Activated naive CD4-positive, alpha-beta T cell treated with anti-CD3 and anti-CD28 coated beads, Interleukin-2, amount 10 ng/mL, durations not matched to agents 7 days and 5 days (primary cell): ENCODE measurements at regions not wholly inside any gene's neighbourhood (a gene's known extent, or its start where the extent isn't known, plus 50 kb on each side); places are given as distances from the start of the nearest gene placed in this dataset.

Source experiments
- CTCF ChIA-PET: fragments of 350-600 bp; sonication (Branson Sonifier 250); formaldehyde crosslinking; loops from one replicate; lab custom pipeline; 2021; ENCODE audit warnings: antibody characterized with exemption; lab: Charles Lee
- DNase-seq: peaks from one replicate; pipeline ENCODE4 v3.0.0-alpha.2; 2020
- H3K27ac Mint-ChIP-seq: one replicate; pipeline ENCODE4 v1.8.0; 2021; ENCODE audit warnings: mild to moderate bottlenecking, moderate library complexity, mixed read lengths
- H3K27me3 Mint-ChIP-seq: one replicate; pipeline ENCODE4 v1.8.0; 2021; ENCODE audit warnings: mild to moderate bottlenecking, mixed read lengths
- H3K36me3 Mint-ChIP-seq: one replicate; pipeline ENCODE4 v1.8.0; 2021; ENCODE audit warnings: mixed read lengths
- H3K4me1 Mint-ChIP-seq: one replicate; pipeline ENCODE4 v1.8.0; 2021; ENCODE audit warnings: mixed read lengths
- H3K4me3 Mint-ChIP-seq: one replicate; pipeline ENCODE4 v1.8.0; 2021; ENCODE audit warnings: mild to moderate bottlenecking, moderate library complexity, mixed read lengths
- H3K9me3 Mint-ChIP-seq: one replicate; pipeline ENCODE4 v1.8.0; 2021; ENCODE audit warnings: mixed read lengths

DNA sequence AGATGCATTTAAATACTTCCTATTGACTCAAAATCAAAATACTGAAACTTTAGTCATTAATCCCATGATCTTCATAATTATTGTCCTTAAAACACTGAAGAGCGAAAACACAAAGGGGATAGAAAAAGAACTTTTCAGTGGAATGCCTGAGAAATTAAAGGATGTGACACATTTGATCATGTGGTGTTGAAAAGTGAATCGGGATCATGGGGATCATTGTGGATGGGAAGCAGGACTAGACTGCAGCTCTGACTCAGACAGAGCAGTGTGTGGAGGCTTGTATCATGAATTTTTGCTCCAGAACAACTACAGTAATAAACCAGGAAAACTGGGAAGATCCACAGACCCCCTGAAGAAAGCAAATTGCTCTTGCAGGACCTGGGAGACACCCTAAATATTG, 161.1 kb upstream of the CXADR start:
- H3K27ac Mint-ChIP-seq, result no peak overlapping the region
- H3K4me1 Mint-ChIP-seq, result no peaks in the 10 kb centered on the region
- no peaks in the 10 kb centered on the region for H3K27me3 Mint-ChIP-seq
- peaks cover 7% of the 10 kb centered on the region for H3K9me3 Mint-ChIP-seq
- H3K4me3 Mint-ChIP-seq, result no peak overlapping the region
- no peak for DNase-seq
- no peaks in the 10 kb centered on the region for H3K36me3 Mint-ChIP-seq
- CTCF ChIA-PET, result no interaction called here

- Mint-ChIP-seq H3K27ac (no peak overlapping the region), H3K4me3 (no peak overlapping the region), H3K27me3 (no peaks in the 10 kb centered on the region), H3K9me3 (peaks cover 7% of the 10 kb centered on the region), H3K36me3 (no peaks in the 10 kb centered on the region), H3K4me1 (no peaks in the 10 kb centered on the region)
- CTCF ChIA-PET, result no interaction called here
- DNase-seq, result no peak
These were observed 159.7 kb upstream of the CXADR start for GRCh38 chr21:17352996-17353655.

DNA sequence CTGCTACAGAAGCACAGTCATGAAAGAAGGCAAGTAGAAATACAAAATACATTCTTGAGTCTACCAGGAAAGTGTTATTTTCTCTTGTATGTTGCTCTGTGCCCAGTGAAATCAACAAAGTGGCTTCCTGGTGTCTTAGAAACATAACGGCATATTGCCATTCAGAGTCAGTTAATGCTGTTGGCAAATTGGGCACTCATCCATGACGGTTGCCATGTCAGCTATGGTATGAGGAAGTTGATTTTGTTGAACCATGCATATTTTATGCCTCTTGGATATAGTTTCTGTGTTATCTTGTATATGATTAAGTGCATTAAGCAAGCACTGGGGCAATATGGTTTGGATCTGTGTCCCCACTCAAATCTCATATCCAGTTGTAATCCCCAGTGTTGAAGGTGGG, 153.1 kb upstream of the CXADR start:
- Mint-ChIP-seq H3K27me3 (no peaks in the 10 kb centered on the region), H3K27ac (no peak overlapping the region), H3K4me3 (no peak overlapping the region), H3K36me3 (no peaks in the 10 kb centered on the region), H3K9me3 (no peaks in the 10 kb centered on the region), H3K4me1 (no peaks in the 10 kb centered on the region)
- CTCF ChIA-PET, result no interaction called here
- DNase-seq, result no peak

GRCh38 chr21:17368748-17369363, 144.0 kb upstream of the CXADR start:
- Mint-ChIP-seq H3K4me3 (no peak overlapping the region), H3K27ac (no peak overlapping the region), H3K9me3 (no peaks in the 10 kb centered on the region), H3K4me1 (no peaks in the 10 kb centered on the region), H3K27me3 (no peaks in the 10 kb centered on the region), H3K36me3 (no peaks in the 10 kb centered on the region)
- no peak for DNase-seq
- CTCF ChIA-PET, result no interaction called here

- DNase-seq, result no peak
- no peaks in the 10 kb centered on the region for H3K4me1 Mint-ChIP-seq
- H3K36me3 Mint-ChIP-seq, result no peaks in the 10 kb centered on the region
- no peaks in the 10 kb centered on the region for H3K27me3 Mint-ChIP-seq
- no peak overlapping the region for H3K27ac Mint-ChIP-seq
- CTCF ChIA-PET, result no interaction called here
- no peaks in the 10 kb centered on the region for H3K9me3 Mint-ChIP-seq
- no peak overlapping the region for H3K4me3 Mint-ChIP-seq
These were observed 142.6 kb upstream of the CXADR start for GRCh38 chr21:17370263-17370662.

- H3K36me3 Mint-ChIP-seq, result no peaks in the 10 kb centered on the region
- DNase-seq, result no peak
- CTCF ChIA-PET, result interaction anchor here (0.7 kb wide), 1 partner anchor 554 kb away, joined by 3 read pairs; no protein-coding TSS in a partner anchor
- H3K4me1 Mint-ChIP-seq, result no peaks in the 10 kb centered on the region
- H3K27me3 Mint-ChIP-seq, result no peaks in the 10 kb centered on the region
- no peak overlapping the region for H3K4me3 Mint-ChIP-seq
- H3K9me3 Mint-ChIP-seq, result peaks cover 3% of the 10 kb centered on the region
- no peak overlapping the region for H3K27ac Mint-ChIP-seq
These were observed 141.9 kb upstream of the CXADR start for GRCh38 chr21:17370916-17371315.

DNA sequence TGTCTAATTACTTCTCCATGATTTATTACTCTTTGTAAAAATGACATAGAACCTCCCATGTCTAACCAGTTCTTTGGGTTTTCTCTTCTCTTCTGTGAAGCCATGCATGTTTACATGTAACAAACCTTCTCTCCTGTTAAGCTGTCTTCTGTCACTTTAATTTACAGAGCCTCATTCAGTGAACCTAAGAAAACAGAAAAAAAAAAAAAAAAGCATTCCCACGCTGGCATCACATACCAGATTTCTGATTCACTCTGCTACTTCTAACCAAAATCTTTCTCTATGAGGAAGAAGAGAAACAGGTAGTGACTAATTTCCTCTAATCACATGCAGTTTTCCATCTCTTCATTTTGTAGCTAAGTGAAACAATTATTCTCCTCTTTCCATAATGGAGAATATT, 141.4 kb upstream of the CXADR start:
- no peak overlapping the region for H3K27ac Mint-ChIP-seq
- no peak for DNase-seq
- no peaks in the 10 kb centered on the region for H3K4me1 Mint-ChIP-seq
- no peaks in the 10 kb centered on the region for H3K27me3 Mint-ChIP-seq
- no peak overlapping the region for H3K4me3 Mint-ChIP-seq
- peaks cover 3% of the 10 kb centered on the region for H3K9me3 Mint-ChIP-seq
- H3K36me3 Mint-ChIP-seq, result no peaks in the 10 kb centered on the region
- CTCF ChIA-PET, result interaction anchor here (0.7 kb wide), 1 partner anchor 553 kb away, joined by 3 read pairs; no protein-coding TSS in a partner anchor

GRCh38 chr21:17372200-17372599, 140.6 kb upstream of the CXADR start:
- Mint-ChIP-seq H3K36me3 (no peaks in the 10 kb centered on the region), H3K9me3 (peaks cover 3% of the 10 kb centered on the region), H3K4me1 (no peaks in the 10 kb centered on the region), H3K4me3 (no peak overlapping the region), H3K27me3 (no peaks in the 10 kb centered on the region), H3K27ac (no peak overlapping the region)
- DNase-seq, result no peak
- CTCF ChIA-PET, result no interaction called here

DNA sequence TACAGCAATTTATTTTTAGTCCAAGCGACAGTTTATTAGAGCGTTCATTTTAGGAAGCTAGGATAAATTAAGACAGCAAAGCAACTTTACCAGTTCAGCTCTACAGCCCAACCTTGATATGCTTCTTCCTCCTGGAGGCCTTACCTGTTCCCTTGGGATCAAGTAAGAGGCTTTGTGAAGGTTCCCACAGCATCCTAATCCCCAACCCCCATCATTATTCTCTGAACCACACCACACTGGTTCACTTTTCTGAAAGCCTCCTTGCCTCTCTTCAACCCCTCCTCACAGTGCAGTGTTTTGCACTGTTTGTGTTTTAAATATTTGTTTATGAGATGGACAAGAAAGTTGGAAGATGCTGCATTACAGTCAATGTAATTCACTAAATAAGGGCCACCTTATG, 126.3 kb upstream of the CXADR start:
- Mint-ChIP-seq H3K4me3 (no peak overlapping the region), H3K4me1 (no peaks in the 10 kb centered on the region), H3K27ac (no peak overlapping the region), H3K36me3 (no peaks in the 10 kb centered on the region), H3K27me3 (no peaks in the 10 kb centered on the region), H3K9me3 (no peaks in the 10 kb centered on the region)
- CTCF ChIA-PET, result interaction anchor here (0.8 to 7.2 kb wide), 14 partner anchors 12 to 536 kb away, joined by 3 to 68 read pairs (median 4); no protein-coding TSS in a partner anchor
- no peak for DNase-seq

DNA sequence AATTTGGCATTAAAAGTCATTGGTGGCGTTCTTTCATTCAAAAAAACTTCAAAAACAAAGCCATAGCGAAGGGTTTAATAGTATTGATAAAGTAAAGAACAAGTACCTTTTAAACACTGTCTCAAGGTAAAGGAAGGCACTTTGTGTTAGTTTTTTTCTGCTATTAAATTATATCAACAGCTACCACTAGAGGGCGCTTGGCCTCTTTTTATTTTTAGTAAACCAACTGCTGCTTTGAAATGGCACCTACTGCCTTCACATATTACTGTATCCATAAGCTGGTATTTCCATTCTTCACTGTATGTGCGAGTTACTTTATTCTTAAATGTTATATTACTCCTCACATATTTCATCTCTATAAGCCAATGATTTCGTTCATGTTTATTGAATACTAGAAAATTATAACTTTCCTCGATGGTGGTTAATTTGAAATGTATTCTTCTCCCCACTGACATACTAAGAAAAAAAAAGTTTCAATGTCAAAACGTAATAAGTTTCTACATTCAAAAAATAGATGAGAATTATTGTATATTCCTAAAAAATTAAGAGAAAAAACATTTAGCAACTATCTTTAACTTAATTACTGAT, 125.7 kb upstream of the CXADR start:
- DNase-seq, result peak; percentile 53
- Mint-ChIP-seq H3K27me3 (no peaks in the 10 kb centered on the region), H3K4me1 (no peaks in the 10 kb centered on the region), H3K9me3 (no peaks in the 10 kb centered on the region), H3K36me3 (no peaks in the 10 kb centered on the region), H3K4me3 (no peak overlapping the region), H3K27ac (no peak overlapping the region)
- CTCF ChIA-PET, result interaction anchor here (0.8 to 7.2 kb wide), 17 partner anchors 12 to 537 kb away, joined by 3 to 68 read pairs (median 4); no protein-coding TSS in a partner anchor

GRCh38 chr21:17388226-17388625, 124.6 kb upstream of the CXADR start:
- CTCF ChIA-PET, result interaction anchor here (1.0 to 7.2 kb wide), 4 partner anchors 124 to 536 kb away, joined by 3 to 68 read pairs (median 6); no protein-coding TSS in a partner anchor
- H3K27me3 Mint-ChIP-seq, result no peaks in the 10 kb centered on the region
- H3K36me3 Mint-ChIP-seq, result no peaks in the 10 kb centered on the region
- H3K4me1 Mint-ChIP-seq, result no peaks in the 10 kb centered on the region
- H3K27ac Mint-ChIP-seq, result no peak overlapping the region
- DNase-seq, result no peak
- no peak overlapping the region for H3K4me3 Mint-ChIP-seq
- no peaks in the 10 kb centered on the region for H3K9me3 Mint-ChIP-seq

DNA sequence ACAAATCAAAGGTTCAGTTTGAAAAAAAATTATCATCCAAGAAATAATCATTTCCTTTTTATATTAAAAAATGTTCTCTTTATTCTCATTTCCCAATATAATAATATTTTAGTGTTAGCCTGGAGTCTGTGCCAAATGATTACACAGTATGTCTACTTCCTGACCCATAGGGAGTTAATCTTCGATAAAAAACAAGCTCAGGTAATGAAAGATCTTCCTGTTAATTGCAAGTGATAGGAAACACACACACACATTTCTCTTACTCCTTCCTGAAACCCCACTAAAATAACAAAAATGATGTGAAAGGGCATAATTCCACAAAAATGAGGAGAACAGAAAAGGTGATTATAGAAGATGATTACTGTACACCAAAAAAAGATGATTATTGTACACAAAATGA, 123.5 kb upstream of the CXADR start:
- Mint-ChIP-seq H3K9me3 (no peaks in the 10 kb centered on the region), H3K27ac (no peak overlapping the region), H3K36me3 (no peaks in the 10 kb centered on the region), H3K4me1 (no peaks in the 10 kb centered on the region), H3K27me3 (no peaks in the 10 kb centered on the region), H3K4me3 (no peak overlapping the region)
- CTCF ChIA-PET, result interaction anchor here (2.2 to 7.2 kb wide), 2 partner anchors 123 to 196 kb away, joined by 10 to 68 read pairs; no protein-coding TSS in a partner anchor
- no peak for DNase-seq

GRCh38 chr21:17390569-17390968, 122.3 kb upstream of the CXADR start:
- no peaks in the 10 kb centered on the region for H3K4me1 Mint-ChIP-seq
- no peaks in the 10 kb centered on the region for H3K36me3 Mint-ChIP-seq
- DNase-seq, result no peak
- H3K27me3 Mint-ChIP-seq, result no peaks in the 10 kb centered on the region
- CTCF ChIA-PET, result interaction anchor here (7.2 kb wide), 1 partner anchor 195 kb away, joined by 68 read pairs; no protein-coding TSS in a partner anchor
- H3K9me3 Mint-ChIP-seq, result no peaks in the 10 kb centered on the region
- H3K4me3 Mint-ChIP-seq, result no peak overlapping the region
- no peak overlapping the region for H3K27ac Mint-ChIP-seq

DNA sequence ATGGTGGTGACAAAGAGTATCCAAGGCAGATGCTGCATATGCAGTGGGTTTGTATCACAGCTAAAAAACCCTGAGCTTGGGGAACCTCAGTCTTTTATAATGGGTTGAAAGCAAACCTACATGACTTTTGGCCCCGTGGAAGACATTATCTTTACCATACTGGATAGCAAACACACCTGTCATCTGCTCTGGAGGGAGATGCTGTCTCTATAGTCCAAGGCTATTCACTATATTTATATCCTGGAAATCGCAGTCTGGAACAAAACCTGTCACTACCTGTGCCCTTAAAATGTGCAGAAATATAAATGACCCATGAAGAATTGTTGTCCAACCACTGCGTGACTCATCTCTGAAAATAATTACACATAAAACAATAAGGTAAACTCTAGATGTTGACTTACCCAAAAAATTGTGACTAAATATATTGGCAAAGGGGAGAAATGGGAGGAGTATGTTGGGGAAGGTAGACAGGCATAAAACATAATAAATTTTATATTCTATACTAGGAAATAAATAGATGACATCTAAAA, 121.0 kb upstream of the CXADR start:
- no peaks in the 10 kb centered on the region for H3K9me3 Mint-ChIP-seq
- H3K36me3 Mint-ChIP-seq, result no peaks in the 10 kb centered on the region
- H3K27ac Mint-ChIP-seq, result no peak overlapping the region
- CTCF ChIA-PET, result interaction anchor here (7.2 kb wide), 1 partner anchor 193 kb away, joined by 68 read pairs; no protein-coding TSS in a partner anchor
- no peak overlapping the region for H3K4me3 Mint-ChIP-seq
- no peaks in the 10 kb centered on the region for H3K4me1 Mint-ChIP-seq
- H3K27me3 Mint-ChIP-seq, result no peaks in the 10 kb centered on the region
- no peak for DNase-seq
